H1 (cell line): ENCODE measurements at regions not wholly inside any gene's neighbourhood (a gene's known extent, or its start where the extent isn't known, plus 50 kb on each side); places are given as distances from the start of the nearest gene placed in this dataset.
A peak's percentile ranks its signal among the peaks of the same experiment; 100 is the strongest.

Experiments used
- CTCF ChIA-PET: fragments of 300-600 bp; sonication (Branson Sonifier 250); formaldehyde crosslinking; loops from one replicate; lab custom pipeline; 2021; ENCODE audit not compliant: partially characterized antibody; lab: Charles Lee
- POLR2A ChIA-PET: fragments of 300-600 bp; sonication (Branson Sonifier 250); formaldehyde crosslinking; loops from one replicate; lab custom pipeline; 2021; ENCODE audit warnings: inconsistent platforms; ENCODE audit not compliant: partially characterized antibody; lab: Charles Lee
- DNase-seq, 2 experiments: peaks; one replicate each; pipeline versions ENCODE4 v3.0.0 to v3.0.0-alpha.2; 2010 to 2022; ENCODE audit warnings: low spot score in 2 of 2, low read depth in 1 of 2, mixed read lengths in 1 of 2
- FAIRE-seq: peaks from 2 replicates; lab custom pipeline; 2011; peaks lifted over from hg19 to GRCh38; lab: Jason Lieb, UNC
- H2AFZ ChIP-seq: 2 replicates; pipeline ENCODE4 v1.8.1; 2012; ENCODE audit warnings: low read length, inconsistent platforms
- H2AK5ac ChIP-seq: 2 replicates; pipeline ENCODE4 v1.6.1; 2013; ENCODE audit warnings: low read depth, low read length
- H2BK120ac ChIP-seq: replicated peaks from 2 replicates; pipeline ENCODE3; 2013; ENCODE audit warnings: low read depth, low read length, inconsistent platforms
- H2BK12ac ChIP-seq: 2 replicates; pipeline ENCODE4 v1.6.1; 2013; ENCODE audit warnings: low read depth, low read length
- H2BK15ac ChIP-seq: 2 replicates; pipeline ENCODE4 v1.6.1; 2013; ENCODE audit warnings: low read length
- H2BK20ac ChIP-seq: 2 replicates; pipeline ENCODE4 v1.6.1; 2013; ENCODE audit warnings: low read length
- H2BK5ac ChIP-seq: 2 replicates; pipeline ENCODE4 v1.6.1; 2013; ENCODE audit warnings: low read depth, low read length
- H3K14ac ChIP-seq: 2 replicates; pipeline ENCODE4 v1.6.1; 2013; ENCODE audit warnings: inconsistent platforms; ENCODE audit not compliant: insufficient read length
- H3K18ac ChIP-seq: 2 replicates; pipeline ENCODE4 v1.6.1; 2013; ENCODE audit warnings: low read length; ENCODE audit errors: extremely low read depth
- H3K23ac ChIP-seq: 2 replicates; pipeline ENCODE4 v1.6.1; 2013; ENCODE audit warnings: inconsistent platforms; ENCODE audit not compliant: insufficient read length
- H3K23me2 ChIP-seq: 2 replicates; pipeline ENCODE4 v1.6.1; 2013; ENCODE audit warnings: low read depth, low read length
- H3K27ac ChIP-seq: 2 replicates; pipeline ENCODE4 v1.6.1; 2011; ENCODE audit warnings: low read depth, low read length, inconsistent platforms
- H3K27me3 ChIP-seq, 4 experiments: replicated peaks in 1 of 4; 1 replicate in 1 of 4; 2 replicates in 3 of 4; pipeline versions ENCODE4 v1.6.1 to v1.8.1; 2011 to 2013; ENCODE audit warnings: low read length in 3 of 4, mild to moderate bottlenecking in 3 of 4, inconsistent platforms in 2 of 4, mixed read lengths in 2 of 4, moderate library complexity in 1 of 4; ENCODE audit not compliant: control insufficient read depth in 3 of 4, insufficient read depth in 3 of 4; ENCODE audit errors: extremely low read depth in 1 of 4
- H3K36me3 ChIP-seq, 4 experiments: 2 replicates each; pipeline versions ENCODE4 v1.6.1 to v1.8.1; 2011 to 2013; ENCODE audit warnings: mild to moderate bottlenecking in 4 of 4, low read length in 3 of 4, moderate library complexity in 2 of 4, control low read depth in 1 of 4, inconsistent platforms in 1 of 4; ENCODE audit not compliant: insufficient read depth in 4 of 4, control insufficient read depth in 2 of 4
- H3K4ac ChIP-seq: replicated peaks from 2 replicates; pipeline ENCODE3; 2013; ENCODE audit warnings: low read length, low read depth, mixed read lengths, inconsistent platforms; ENCODE audit not compliant: insufficient read length
- H3K4me1 ChIP-seq, 4 experiments: replicated peaks in 1 of 4; 1 replicate in 1 of 4; 2 replicates in 3 of 4; pipeline versions ENCODE4 v1.6.1 to v1.8.1; 2011 to 2013; ENCODE audit warnings: low read length in 3 of 4, inconsistent platforms in 2 of 4, mixed read lengths in 1 of 4; ENCODE audit not compliant: insufficient read depth in 4 of 4, control insufficient read depth in 3 of 4
- H3K4me2 ChIP-seq, 2 experiments: 2 replicates each; pipeline versions ENCODE4 v1.6.1 to v1.8.1; 2011 to 2013; ENCODE audit warnings: low read depth in 2 of 2, low read length in 2 of 2, control low read depth in 1 of 2, inconsistent platforms in 1 of 2, mild to moderate bottlenecking in 1 of 2; ENCODE audit not compliant: insufficient read depth in 1 of 2
- H3K4me3 ChIP-seq, 4 experiments: fragments of 200-600, 300-600 bp in 1 of 4; sonication (generic), shearing (Covaris generic), sonication (Bioruptor Twin) in 1 of 4; 2 replicates each; pipeline versions ENCODE4 v1.5.1 to v1.8.1; 2011 to 2016; ENCODE audit warnings: low read length in 4 of 4, low read depth in 3 of 4, control low read depth in 2 of 4, inconsistent platforms in 2 of 4, mild to moderate bottlenecking in 2 of 4, mixed read lengths in 1 of 4, moderate library complexity in 1 of 4; ENCODE audit not compliant: insufficient read depth in 2 of 4; ENCODE audit errors: extremely low read depth in 1 of 4
- H3K56ac ChIP-seq: replicated peaks from 2 replicates; pipeline ENCODE3; 2013; ENCODE audit warnings: low read depth, mild to moderate bottlenecking, mixed read lengths, low read length, inconsistent platforms; ENCODE audit not compliant: insufficient read length
- H3K79me1 ChIP-seq: 2 replicates; pipeline ENCODE4 v1.6.1; 2013; ENCODE audit warnings: low read depth, low read length, control low read depth
- H3K79me2 ChIP-seq, 2 experiments: 2 replicates each; pipeline versions ENCODE4 v1.6.1 to v1.8.1; 2012 to 2013; ENCODE audit warnings: low read length in 2 of 2, mild to moderate bottlenecking in 2 of 2, inconsistent platforms in 1 of 2; ENCODE audit not compliant: insufficient read depth in 2 of 2, control insufficient read depth in 1 of 2
- H3K9ac ChIP-seq, 4 experiments: replicated peaks in 1 of 4; 1 replicate in 1 of 4; 2 replicates in 3 of 4; pipeline versions ENCODE4 v1.6.1 to v1.8.1; 2011 to 2013; ENCODE audit warnings: low read depth in 3 of 4, low read length in 3 of 4, control low read depth in 2 of 4, mild to moderate bottlenecking in 2 of 4, moderate library complexity in 2 of 4, inconsistent platforms in 1 of 4; ENCODE audit errors: extremely low read depth in 1 of 4
- H3K9me3 ChIP-seq, 2 experiments: 2 replicates each; pipeline versions ENCODE4 v1.6.1 to v1.8.1; 2012 to 2013; ENCODE audit warnings: mild to moderate bottlenecking in 2 of 2, moderate library complexity in 2 of 2, control low read depth in 1 of 2, inconsistent platforms in 1 of 2, low read depth in 1 of 2, low read length in 1 of 2, mixed read lengths in 1 of 2; ENCODE audit not compliant: insufficient read depth in 2 of 2
- H4K20me1 ChIP-seq, 2 experiments: replicated peaks in 1 of 2; 2 replicates each; pipeline versions ENCODE3 to v1.8.1; 2011 to 2013; ENCODE audit warnings: inconsistent platforms in 2 of 2, low read length in 2 of 2, mild to moderate bottlenecking in 1 of 2; ENCODE audit not compliant: insufficient read depth in 2 of 2, control insufficient read depth in 1 of 2
- H4K5ac ChIP-seq: 2 replicates; pipeline ENCODE4 v1.6.1; 2013; ENCODE audit warnings: low read length, low read depth, mixed read lengths, inconsistent platforms; ENCODE audit not compliant: insufficient read length
- H4K8ac ChIP-seq: 2 replicates; pipeline ENCODE4 v1.8.0; 2013; ENCODE audit warnings: mild to moderate bottlenecking, moderate library complexity, low read length, inconsistent platforms; ENCODE audit not compliant: insufficient read depth; ENCODE audit errors: extremely low read depth
- H4K91ac ChIP-seq: replicated peaks from 2 replicates; pipeline ENCODE3; 2013; ENCODE audit warnings: low read length, mixed read lengths, inconsistent platforms; ENCODE audit not compliant: insufficient read length
- BACH1 ChIP-seq: IDR thresholded peaks from 2 replicates; pipeline ENCODE4 v1.6.1; 2012; ENCODE audit warnings: low read length, improper control_type of control experiment
- WGBS, 2 experiments: shearing (Covaris generic) in 1 of 2; methylation state at CpG; one replicate each; pipeline versions ENCODE4 v1.1.6 to v1.1.7; 2013 to 2015; ENCODE audit warnings: low lambda C conversion rate in 2 of 2, mixed read lengths in 2 of 2, inconsistent platforms in 1 of 2, low coverage in 1 of 2, missing lambda C conversion rate in 1 of 2; ENCODE audit not compliant: insufficient replicate concordance in 2 of 2, insufficient coverage in 1 of 2, insufficient read length in 1 of 2; ENCODE audit errors: extremely low coverage in 1 of 2, missing lambda C conversion rate in 1 of 2; 5-methylcytosine and 5-hydroxymethylcytosine counted together

GRCh38 chr9:11340654-11341053 is 727.9 kb upstream of the PTPRD start:
- TF ChIP-seq BACH1: no peak
- TF ChIP-seq, all 59 proteins: peak for 0
- 87% methylated on average over 1 of the region's 1 CpG; no CpG with 5 or more reads in 1 of the 2 experiments for WGBS, 2 experiments
- no peak for FAIRE-seq

More at GRCh38 chr9:11340654-11341053, 727.9 kb upstream of the PTPRD start:
- DNase-seq: no peak
- H2BK12ac ChIP-seq: no peak overlapping the region
- no peak overlapping the region for H3K14ac ChIP-seq
- H4K5ac ChIP-seq: no peak overlapping the region
- H2AK5ac ChIP-seq: no peak overlapping the region
- H3K9ac ChIP-seq: no peak overlapping the region
- no peaks in the 10 kb centered on the region for H3K4me1 ChIP-seq
- no peak overlapping the region for H2BK15ac ChIP-seq
- H3K9me3 ChIP-seq: no peaks in the 10 kb centered on the region
- no peaks in the 10 kb centered on the region for H3K23me2 ChIP-seq
- no peak overlapping the region for H4K8ac ChIP-seq
- H3K56ac ChIP-seq: no peak overlapping the region
- no peak overlapping the region for H3K27ac ChIP-seq
- no peak overlapping the region for H2BK120ac ChIP-seq
- no peaks in the 10 kb centered on the region for H3K36me3 ChIP-seq
- no peaks in the 10 kb centered on the region for H3K79me1 ChIP-seq
- H3K27me3 ChIP-seq: no peaks in the 10 kb centered on the region
- ChIA-PET CTCF (no interaction called here), POLR2A (no interaction called here)
- no peak overlapping the region for H3K18ac ChIP-seq
- no peaks in the 10 kb centered on the region for H3K79me2 ChIP-seq
- 0 out of 2 replicates have a peak overlapping the region, but pooled peaks have one; percentile 12 for H2AFZ ChIP-seq
- no peak overlapping the region for H2BK20ac ChIP-seq
- H2BK5ac ChIP-seq: no peak overlapping the region
- no peak overlapping the region for H3K4me3 ChIP-seq
- H4K91ac ChIP-seq: no peak overlapping the region
- no peaks in the 10 kb centered on the region for H4K20me1 ChIP-seq
- no peak overlapping the region for H3K4me2 ChIP-seq
- H3K4ac ChIP-seq: no peak overlapping the region
- H3K23ac ChIP-seq: no peak overlapping the region
